CD14-positive monocyte (primary cell): ENCODE measurements at regions not wholly inside any gene's neighbourhood (a gene's known extent, or its start where the extent isn't known, plus 50 kb on each side); places are given as distances from the start of the nearest gene placed in this dataset.

Experiments
- DNase-seq, 3 donors: peaks; one replicate each; pipeline ENCODE4 v3.0.0-alpha.2; 2011 to 2022
- H2AFZ ChIP-seq: 2 replicates; pipeline ENCODE4 v1.6.0; 2012; ENCODE audit warnings: mild to moderate bottlenecking, low read depth, low read length, inconsistent platforms; ENCODE audit not compliant: insufficient read depth, poor library complexity, severe bottlenecking
- H3K27ac ChIP-seq, 2 donors: 1 replicate in 1 of 2; 2 replicates in 1 of 2; pipeline ENCODE4 v1.5.1; 2012 to 2013; ENCODE audit warnings: low read length in 2 of 2, control low read depth in 1 of 2, inconsistent platforms in 1 of 2, low read depth in 1 of 2, mild to moderate bottlenecking in 1 of 2
- H3K27me3 ChIP-seq, 2 donors: one replicate each; pipeline versions ENCODE4 v1.6.0 to v1.6.1; 2011 to 2013; ENCODE audit warnings: low read length in 2 of 2; ENCODE audit not compliant: control insufficient read depth in 2 of 2, insufficient read depth in 2 of 2
- H3K36me3 ChIP-seq, 2 donors: replicated peaks in 1 of 2; 1 replicate in 1 of 2; 2 replicates in 1 of 2; pipeline versions ENCODE4 v1.5.1 to v1.6.1; 2012 to 2013; ENCODE audit warnings: low read length in 2 of 2, control low read depth in 1 of 2, inconsistent platforms in 1 of 2, mild to moderate bottlenecking in 1 of 2; ENCODE audit not compliant: insufficient read depth in 2 of 2, control insufficient read depth in 1 of 2
- H3K4me1 ChIP-seq, 2 donors: 1 replicate in 1 of 2; 2 replicates in 1 of 2; pipeline versions ENCODE4 v1.5.1 to v1.6.1; 2012 to 2013; ENCODE audit warnings: low read length in 2 of 2, control low read depth in 1 of 2, inconsistent platforms in 1 of 2, mild to moderate bottlenecking in 1 of 2, moderate library complexity in 1 of 2; ENCODE audit not compliant: insufficient read depth in 2 of 2, control insufficient read depth in 1 of 2
- H3K4me2 ChIP-seq: replicated peaks from 2 replicates; pipeline ENCODE3; 2012; ENCODE audit warnings: low read length, moderate library complexity, mild to moderate bottlenecking; ENCODE audit not compliant: poor library complexity, severe bottlenecking; ENCODE audit errors: extremely low read depth
- H3K4me3 ChIP-seq, 3 experiments: fragments of 200-600 bp in 1 of 3; sonication (generic) in 1 of 3; replicated peaks in 1 of 3; 1 replicate in 2 of 3; 2 replicates in 1 of 3; pipeline ENCODE4 v1.5.1; 2011 to 2013; ENCODE audit warnings: low read length in 3 of 3, mild to moderate bottlenecking in 3 of 3, control low read depth in 2 of 3, low read depth in 2 of 3, inconsistent platforms in 1 of 3, moderate library complexity in 1 of 3
- H3K79me2 ChIP-seq: 2 replicates; pipeline ENCODE4 v1.6.0; 2012; ENCODE audit warnings: mild to moderate bottlenecking, control low read depth, inconsistent platforms, low read length, moderate library complexity; ENCODE audit not compliant: insufficient read depth
- H3K9ac ChIP-seq: 2 replicates; pipeline ENCODE4 v1.6.0; 2017; ENCODE audit warnings: low read length, mild to moderate bottlenecking; ENCODE audit not compliant: insufficient read depth, poor library complexity, severe bottlenecking
- H3K9me3 ChIP-seq, 2 donors: replicated peaks in 1 of 2; 1 replicate in 1 of 2; 2 replicates in 1 of 2; pipeline versions ENCODE4 v1.5.1 to v1.6.1; 2012 to 2013; ENCODE audit warnings: low read length in 2 of 2, control low read depth in 1 of 2; ENCODE audit not compliant: control insufficient read depth in 1 of 2, insufficient read depth in 1 of 2
- H4K20me1 ChIP-seq: 2 replicates; pipeline ENCODE4 v1.6.0; 2012; ENCODE audit warnings: mild to moderate bottlenecking, low read length, control low read depth, moderate library complexity; ENCODE audit not compliant: insufficient read depth
- H3K27ac Mint-ChIP-seq, 7 donors: one replicate each; pipeline ENCODE4 v1.8.0; 2020; ENCODE audit warnings: mild to moderate bottlenecking in 7 of 7, mixed read lengths in 7 of 7, moderate library complexity in 6 of 7, inconsistent platforms in 2 of 7
- H3K27me3 Mint-ChIP-seq, 3 donors: one replicate each; pipeline ENCODE4 v1.8.0; 2021 to 2022; ENCODE audit warnings: low read depth in 3 of 3, mild to moderate bottlenecking in 3 of 3, mixed read lengths in 3 of 3, moderate library complexity in 3 of 3, inconsistent platforms in 1 of 3
- H3K36me3 Mint-ChIP-seq, 2 donors: one replicate each; pipeline ENCODE4 v1.8.0; 2020; ENCODE audit warnings: mixed read lengths in 2 of 2, inconsistent platforms in 1 of 2, mild to moderate bottlenecking in 1 of 2
- H3K4me1 Mint-ChIP-seq: one replicate; pipeline ENCODE4 v1.8.0; 2020; ENCODE audit warnings: mild to moderate bottlenecking, mixed read lengths
- H3K4me3 Mint-ChIP-seq, 2 donors: one replicate each; pipeline ENCODE4 v1.8.0; 2020; ENCODE audit warnings: mild to moderate bottlenecking in 2 of 2, mixed read lengths in 2 of 2, moderate library complexity in 1 of 2
- H3K9me3 Mint-ChIP-seq, 7 donors: one replicate each; pipeline ENCODE4 v1.8.0; 2020 to 2022; ENCODE audit warnings: mixed read lengths in 7 of 7, mild to moderate bottlenecking in 6 of 7, moderate library complexity in 6 of 7, inconsistent platforms in 2 of 7
- CTCF ChIP-seq: fragments of 200-600 bp; IDR thresholded peaks from one replicate; pipeline ENCODE4 v1.8.0; 2022; ENCODE audit warnings: antibody characterized with exemption, mild to moderate bottlenecking
- WGBS: methylation state at CpG from one replicate; pipeline ENCODE4 v1.1.5; 2013; ENCODE audit warnings: missing lambda C conversion rate; ENCODE audit not compliant: insufficient coverage; 5-methylcytosine and 5-hydroxymethylcytosine counted together
- intact Hi-C, 2 donors: fragments of 100-400 bp; cut with micrococcal nuclease; formaldehyde crosslinking; loops; one replicate each; pipeline versions ENCODE4 v1.15.0 to v1.15.1; 2023

- no peaks in the 10 kb centered on the region for H4K20me1 ChIP-seq
- no peaks in the 10 kb centered on the region for H3K36me3 ChIP-seq
- H3K4me1 ChIP-seq: no peaks in the 10 kb centered on the region
- Mint-ChIP-seq H3K4me3 (no peak overlapping the region), H3K27ac (no peak overlapping the region), H3K9me3 (peaks cover 0 to 7% (median 2%) of the 10 kb centered on the region in 7 donors), H3K27me3 (peaks cover 0 to 5% (median 3%) of the 10 kb centered on the region in 3 donors), H3K36me3 (no peaks in the 10 kb centered on the region), H3K4me1 (no peaks in the 10 kb centered on the region)
- no peak overlapping the region for H2AFZ ChIP-seq
- intact Hi-C loops: no loop called here
- no peak for TF ChIP-seq CTCF
- H3K27ac ChIP-seq: no peak overlapping the region
- H3K9ac ChIP-seq: no peak overlapping the region
- H3K9me3 ChIP-seq: peaks cover 0 to 3% of the 10 kb centered on the region in 2 donors
- H3K79me2 ChIP-seq: no peaks in the 10 kb centered on the region
- DNase-seq: no peak
- no peak overlapping the region for H3K4me3 ChIP-seq
- H3K27me3 ChIP-seq: no peaks in the 10 kb centered on the region
- H3K4me2 ChIP-seq: no peak overlapping the region
Observed at GRCh38 chr13:97658556-97658955, 224.6 kb downstream of the RAP2A start.

DNA sequence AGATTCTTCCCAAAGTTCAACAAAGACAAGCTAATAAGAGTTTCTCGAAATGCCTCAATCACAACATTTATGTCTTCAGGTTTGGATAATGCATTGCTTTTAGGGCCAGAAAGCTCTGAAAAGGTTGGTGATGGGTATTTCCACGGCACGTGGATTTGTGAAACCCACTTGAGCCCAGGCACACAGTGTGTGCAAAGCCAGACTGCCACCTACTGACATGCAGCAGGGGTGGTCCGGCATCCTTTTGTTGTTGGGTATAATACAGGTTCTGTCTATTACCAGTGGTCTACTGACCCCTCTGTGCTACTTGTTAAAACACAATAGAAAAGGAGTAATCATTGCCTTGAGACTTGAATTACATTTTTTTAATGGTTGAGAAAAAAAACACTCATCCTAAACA lies 225.6 kb downstream of the RAP2A start:
- Mint-ChIP-seq H3K9me3 (peaks cover 0 to 5% (median 2%) of the 10 kb centered on the region in 7 donors), H3K27me3 (peaks cover 0 to 5% (median 3%) of the 10 kb centered on the region in 3 donors), H3K4me1 (no peaks in the 10 kb centered on the region), H3K27ac (no peak overlapping the region), H3K36me3 (no peaks in the 10 kb centered on the region), H3K4me3 (no peak overlapping the region)
- no peak overlapping the region for H3K27ac ChIP-seq
- TF ChIP-seq CTCF: no peak
- H2AFZ ChIP-seq: no peak overlapping the region
- 33% methylated on average over 2 of the region's 4 CpGs for WGBS
- no peaks in the 10 kb centered on the region for H3K4me1 ChIP-seq
- no peaks in the 10 kb centered on the region for H4K20me1 ChIP-seq
- intact Hi-C loops: no loop called here
- no peaks in the 10 kb centered on the region for H3K79me2 ChIP-seq
- no peak overlapping the region for H3K4me2 ChIP-seq
- no peak overlapping the region for H3K4me3 ChIP-seq
- H3K9me3 ChIP-seq: no peaks in the 10 kb centered on the region
- no peak for DNase-seq
- H3K9ac ChIP-seq: no peak overlapping the region
- no peaks in the 10 kb centered on the region for H3K36me3 ChIP-seq
- H3K27me3 ChIP-seq: no peaks in the 10 kb centered on the region
